ENCODE measurements at regions not wholly inside any gene's neighbourhood (a gene's known extent, or its start where the extent isn't known, plus 50 kb on each side); places are given as distances from the start of the nearest gene placed in this dataset.

DNA sequence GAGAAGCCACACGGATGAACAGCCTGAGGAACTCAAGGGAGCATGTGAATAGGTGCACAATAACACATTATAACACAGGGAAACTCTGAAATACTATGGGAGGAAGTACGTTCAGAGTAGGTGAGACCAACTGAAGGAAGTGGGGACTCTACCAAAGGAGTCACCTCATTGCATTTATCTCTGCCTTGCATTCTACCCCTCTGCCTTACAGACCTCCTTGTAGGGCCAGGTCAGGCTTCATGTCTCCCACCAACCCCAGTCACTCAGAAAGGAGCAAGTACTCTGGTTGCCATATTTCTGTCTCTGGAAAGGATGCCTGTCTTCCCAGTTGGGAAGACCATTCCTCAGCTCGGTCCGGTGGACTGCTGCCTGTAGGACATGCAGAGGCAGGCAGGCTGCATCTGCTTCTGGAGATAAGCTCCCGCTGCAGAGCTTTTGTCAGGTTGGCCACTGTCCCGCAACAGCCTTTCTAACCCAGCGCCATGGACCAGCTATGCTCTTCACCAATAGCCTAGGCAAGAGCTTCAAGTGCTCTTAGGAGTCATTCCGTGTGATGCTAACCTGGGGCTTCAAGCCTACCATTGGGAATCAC is 51.6 kb upstream of the ASIP start:
- DNase-seq (ENCODE audit: low spot score) = no peak
- H3K36me3 Mint-ChIP-seq (ENCODE audit: low read depth) = no peaks in the 10 kb centered on the region
- peaks cover 18% of the 10 kb centered on the region for H3K27me3 Mint-ChIP-seq (ENCODE audit: insufficient read depth)
- no peak overlapping the region for H3K4me3 Mint-ChIP-seq
- H3K27ac Mint-ChIP-seq = no peak overlapping the region
- intact Hi-C loops (cut with micrococcal nuclease) = no loop called here
- no peaks in the 10 kb centered on the region for H3K9me3 Mint-ChIP-seq
- H3K4me1 Mint-ChIP-seq (ENCODE audit: low read depth) = no peaks in the 10 kb centered on the region

DNA sequence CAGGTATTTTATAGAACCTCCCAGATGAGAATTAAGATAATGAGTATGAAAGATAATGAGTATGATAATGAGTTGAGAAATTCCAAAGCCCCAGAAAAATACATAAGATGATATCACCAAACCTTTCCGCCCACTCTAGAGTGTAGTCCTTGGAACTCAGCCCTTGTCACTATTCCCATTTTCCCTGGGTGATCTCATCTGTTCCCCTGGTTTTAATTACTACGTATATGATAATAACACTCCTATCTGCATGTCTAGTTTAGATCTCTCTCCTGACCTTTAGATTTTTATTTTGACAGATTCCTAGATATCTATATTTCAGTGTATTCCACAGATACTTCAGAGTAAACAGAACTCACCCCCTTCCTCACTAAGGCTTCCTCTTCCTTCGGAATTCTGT is 51.0 kb upstream of the ASIP start:
- Mint-ChIP-seq H3K27me3 (ENCODE audit: insufficient read depth) (peaks cover 18% of the 10 kb centered on the region), H3K4me1 (ENCODE audit: low read depth) (no peaks in the 10 kb centered on the region), H3K9me3 (no peaks in the 10 kb centered on the region), H3K4me3 (no peak overlapping the region), H3K36me3 (ENCODE audit: low read depth) (no peaks in the 10 kb centered on the region), H3K27ac (no peak overlapping the region)
- intact Hi-C loops (cut with micrococcal nuclease) = no loop called here
- no peak for DNase-seq (ENCODE audit: low spot score)

DNA sequence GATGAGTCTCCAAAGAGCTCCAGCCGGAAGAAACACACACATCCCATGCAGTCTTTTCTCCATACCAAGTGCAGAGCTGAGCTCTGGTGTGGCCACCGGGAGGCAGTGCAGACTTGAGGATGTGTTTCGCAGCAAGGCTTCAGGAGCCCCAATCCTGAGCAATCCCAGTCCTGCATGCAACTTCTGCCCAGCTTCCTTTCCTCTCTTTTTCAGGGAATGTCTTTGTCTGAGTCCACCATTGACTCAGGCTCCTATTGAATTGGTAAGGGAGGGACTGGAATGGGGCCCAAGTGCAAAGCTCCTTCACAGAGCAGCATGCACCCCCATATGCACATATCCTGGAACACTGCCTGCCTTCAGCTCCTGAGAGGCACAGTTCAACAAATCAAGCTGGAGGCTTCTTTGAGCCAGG is 50.5 kb upstream of the ASIP start:
- Mint-ChIP-seq H3K27me3 (ENCODE audit: insufficient read depth) (peaks cover 18% of the 10 kb centered on the region), H3K4me1 (ENCODE audit: low read depth) (no peaks in the 10 kb centered on the region), H3K9me3 (no peaks in the 10 kb centered on the region), H3K36me3 (ENCODE audit: low read depth) (no peaks in the 10 kb centered on the region), H3K27ac (no peak overlapping the region), H3K4me3 (no peak overlapping the region)
- intact Hi-C loops (cut with micrococcal nuclease) = no loop called here
- peak; percentile 3 for DNase-seq (ENCODE audit: low spot score)
